ENCODE measurements at regions not wholly inside any gene's neighbourhood (a gene's known extent, or its start where the extent isn't known, plus 50 kb on each side); places are given as distances from the start of the nearest gene placed in this dataset.

DNA sequence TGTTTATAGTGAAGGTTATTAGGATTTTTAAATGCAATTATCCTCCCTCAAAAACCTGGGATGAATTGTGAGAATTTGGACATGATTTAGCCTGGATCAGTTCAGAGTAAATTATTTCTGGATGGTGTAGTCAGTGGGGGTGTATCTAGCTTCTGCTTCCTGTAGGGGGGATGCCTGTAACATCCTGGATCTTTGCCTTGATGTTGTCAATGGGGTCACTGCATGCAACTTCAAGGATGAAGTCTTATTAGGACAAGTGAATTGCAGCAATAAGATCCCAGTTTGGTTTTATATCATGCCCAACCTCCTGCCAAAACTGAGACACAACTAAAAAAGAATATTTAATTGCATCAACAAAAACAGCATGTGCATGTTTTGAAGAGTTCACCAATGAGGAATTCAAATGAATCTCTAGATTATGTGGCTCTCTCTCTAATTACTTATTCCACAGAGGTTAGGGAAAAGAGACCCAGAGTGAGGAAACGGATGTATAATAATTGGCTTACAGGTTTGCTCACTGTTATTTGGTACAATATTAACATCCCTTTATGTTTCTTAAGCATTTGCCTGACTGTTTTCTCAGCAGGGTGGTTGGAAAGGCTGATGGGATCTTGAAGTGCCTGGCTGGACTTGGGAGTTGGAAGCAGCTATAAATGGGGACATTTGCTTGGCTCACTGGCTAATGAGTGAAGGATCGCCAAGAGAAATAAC, 159.8 kb downstream of the HS3ST3B1 start:
- Histone ChIP-seq H4K20me1 (ENCODE audit: insufficient read depth, low read length) (no peaks in the 10 kb centered on the region), H3K9me3 (ENCODE audit: low read length) (no peaks in the 10 kb centered on the region), H3F3A (ENCODE audit: insufficient read depth, low read length) (no peaks in the 10 kb centered on the region), H3K27me3 (ENCODE audit: insufficient read depth, low read length) (no peaks in the 10 kb centered on the region), H3K9me2 (ENCODE audit: low read depth, low read length) (no peaks in the 10 kb centered on the region), H3K9ac (ENCODE audit: low read length) (no peak overlapping the region), H3K4me1 (ENCODE audit: insufficient read depth, low read length, severe bottlenecking) (peaks cover 20% of the 10 kb centered on the region), H3K4me3 (ENCODE audit: low read depth, low read length, poor library complexity, severe bottlenecking) (no peak overlapping the region), H3K79me2 (ENCODE audit: insufficient read depth, low read length) (no peaks in the 10 kb centered on the region), H2AFZ (ENCODE audit: low read length) (no peak overlapping the region), H3K4me2 (ENCODE audit: low read length) (no peak overlapping the region), H3K36me3 (ENCODE audit: insufficient read depth, low read length) (no peaks in the 10 kb centered on the region), H3K27ac (ENCODE audit: low read depth, low read length, poor library complexity, severe bottlenecking) (no peak overlapping the region)
- TF ChIP-seq EZH2 (IDR thresholded peaks at IDR 0.05; ENCODE audit: borderline replicate concordance, low read length), result no peak
- no peak for TF ChIP-seq CTCF (IDR thresholded peaks at IDR 0.05; ENCODE audit: low read length)

- no peak overlapping the region for H3K4me2 ChIP-seq (ENCODE audit: low read length)
- H3K9ac ChIP-seq (ENCODE audit: low read length), result no peak overlapping the region
These were observed 159.1 kb downstream of the HS3ST3B1 start for GRCh38 chr17:14459955-14460354.

GRCh38 chr17:14458724-14459123, 157.8 kb downstream of the HS3ST3B1 start:
- Histone ChIP-seq H4K20me1 (ENCODE audit: insufficient read depth, low read length) (no peaks in the 10 kb centered on the region), H3K36me3 (ENCODE audit: insufficient read depth, low read length) (no peaks in the 10 kb centered on the region), H2AFZ (ENCODE audit: low read length) (no peak overlapping the region), H3K9me3 (ENCODE audit: low read length) (no peaks in the 10 kb centered on the region), H3F3A (ENCODE audit: insufficient read depth, low read length) (no peaks in the 10 kb centered on the region), H3K79me2 (ENCODE audit: insufficient read depth, low read length) (no peaks in the 10 kb centered on the region), H3K4me1 (ENCODE audit: insufficient read depth, low read length, severe bottlenecking) (peaks cover 13% of the 10 kb centered on the region), H3K4me2 (ENCODE audit: low read length) (0 out of 2 replicates have a peak overlapping the region, but pooled peaks have one; percentile 12), H3K9ac (ENCODE audit: low read length) (no peak overlapping the region), H3K27ac (ENCODE audit: low read depth, low read length, poor library complexity, severe bottlenecking) (peak overlapping the region; percentile 64), H3K27me3 (ENCODE audit: insufficient read depth, low read length) (no peaks in the 10 kb centered on the region), H3K4me3 (ENCODE audit: low read depth, low read length, poor library complexity, severe bottlenecking) (no peak overlapping the region), H3K9me2 (ENCODE audit: low read depth, low read length) (no peaks in the 10 kb centered on the region)
- TF ChIP-seq CTCF (IDR thresholded peaks at IDR 0.05; ENCODE audit: low read length) (no peak), EZH2 (IDR thresholded peaks at IDR 0.05; ENCODE audit: borderline replicate concordance, low read length) (no peak)

More at GRCh38 chr17:14459955-14460354, 159.1 kb downstream of the HS3ST3B1 start:
- Histone ChIP-seq H3K27me3 (ENCODE audit: insufficient read depth, low read length) (no peaks in the 10 kb centered on the region), H3K79me2 (ENCODE audit: insufficient read depth, low read length) (no peaks in the 10 kb centered on the region), H3K9me2 (ENCODE audit: low read depth, low read length) (no peaks in the 10 kb centered on the region), H3K4me1 (ENCODE audit: insufficient read depth, low read length, severe bottlenecking) (peaks cover 19% of the 10 kb centered on the region), H4K20me1 (ENCODE audit: insufficient read depth, low read length) (no peaks in the 10 kb centered on the region), H3K36me3 (ENCODE audit: insufficient read depth, low read length) (no peaks in the 10 kb centered on the region), H2AFZ (ENCODE audit: low read length) (no peak overlapping the region), H3K27ac (ENCODE audit: low read depth, low read length, poor library complexity, severe bottlenecking) (no peak overlapping the region), H3K9me3 (ENCODE audit: low read length) (no peaks in the 10 kb centered on the region), H3F3A (ENCODE audit: insufficient read depth, low read length) (no peaks in the 10 kb centered on the region), H3K4me3 (ENCODE audit: low read depth, low read length, poor library complexity, severe bottlenecking) (no peak overlapping the region)
- TF ChIP-seq EZH2 (IDR thresholded peaks at IDR 0.05; ENCODE audit: borderline replicate concordance, low read length) (no peak), CTCF (IDR thresholded peaks at IDR 0.05; ENCODE audit: low read length) (no peak)
